Activated CD4-positive, alpha-beta T cell treated with anti-CD3 and anti-CD28 coated beads, Interleukin-2, amount 50 U/mL, for 4 hours (primary cell): ENCODE measurements at regions not wholly inside any gene's neighbourhood (a gene's known extent, or its start where the extent isn't known, plus 50 kb on each side); places are given as distances from the start of the nearest gene placed in this dataset.
"Not testable (repeated sequence)": the region's sequence is repeated elsewhere in the genome, so short reads cannot be mapped to it uniquely, and the experiment has no call there.

Experiments
- DNase-seq, 2 experiments: peaks; one replicate each; pipeline ENCODE4 v3.0.0-alpha.2; 2020

GRCh38 chr11:79667380-79667779 lies 226.6 kb upstream of the TENM4 start:
- DNase-seq: no peak

- DNase-seq: no peak
Observed at GRCh38 chr11:79663017-79663416, 222.2 kb upstream of the TENM4 start.

GRCh38 chr11:79661373-79661772 lies 220.5 kb upstream of the TENM4 start:
- DNase-seq: no peak

- DNase-seq: no peak
Observed at GRCh38 chr11:79648766-79649520, 208.1 kb upstream of the TENM4 start.

- DNase-seq: no peak
Observed at GRCh38 chr11:79637219-79637618, 196.4 kb upstream of the TENM4 start.

GRCh38 chr11:79634905-79635304 lies 194.1 kb upstream of the TENM4 start:
- no peak for DNase-seq

- DNase-seq: no peak
Observed at GRCh38 chr11:79627281-79627680, 186.5 kb upstream of the TENM4 start.

GRCh38 chr11:79626135-79627075 lies 185.6 kb upstream of the TENM4 start:
- no peak for DNase-seq

- DNase-seq: no peak
Observed at GRCh38 chr11:79623375-79623774, 182.5 kb upstream of the TENM4 start.

GRCh38 chr11:79617561-79617960 lies 176.7 kb upstream of the TENM4 start:
- DNase-seq: no peak

- no peak for DNase-seq
Observed at GRCh38 chr11:79616392-79616851, 175.6 kb upstream of the TENM4 start.

GRCh38 chr11:79615425-79615824 lies 174.6 kb upstream of the TENM4 start:
- no peak for DNase-seq

- DNase-seq: no peak
Observed at GRCh38 chr11:79610678-79611077, 169.8 kb upstream of the TENM4 start.

GRCh38 chr11:79610139-79610538 lies 169.3 kb upstream of the TENM4 start:
- no peak for DNase-seq

GRCh38 chr11:79609511-79609910 lies 168.7 kb upstream of the TENM4 start:
- no peak for DNase-seq

- not testable (repeated sequence) for DNase-seq
Observed at GRCh38 chr11:79606461-79606860, 165.6 kb upstream of the TENM4 start.

- no peak for DNase-seq
Observed at GRCh38 chr11:79600711-79601110, 159.9 kb upstream of the TENM4 start.

- no peak for DNase-seq
Observed at GRCh38 chr11:79594834-79595233, 154.0 kb upstream of the TENM4 start.

GRCh38 chr11:79592824-79593223 lies 152.0 kb upstream of the TENM4 start:
- DNase-seq: no peak

GRCh38 chr11:79592406-79592805 lies 151.6 kb upstream of the TENM4 start:
- DNase-seq: no peak

- DNase-seq: no peak
Observed at GRCh38 chr11:79582434-79582833, 141.6 kb upstream of the TENM4 start.

GRCh38 chr11:79579063-79579462 lies 138.2 kb upstream of the TENM4 start:
- no peak for DNase-seq

GRCh38 chr11:79578116-79578515 lies 137.3 kb upstream of the TENM4 start:
- no peak for DNase-seq

- no peak for DNase-seq
Observed at GRCh38 chr11:79575701-79576100, 134.9 kb upstream of the TENM4 start.
